ENCODE measurements at regions not wholly inside any gene's neighbourhood (a gene's known extent, or its start where the extent isn't known, plus 50 kb on each side); places are given as distances from the start of the nearest gene placed in this dataset.
"Not testable (repeated sequence)": the region's sequence is repeated elsewhere in the genome, so short reads cannot be mapped to it uniquely, and the experiment has no call there.

- DNase-seq (ENCODE audit: low spot score): no peak
These were observed 154.7 kb downstream of the BTBD3 start for GRCh38 chr20:12072221-12072953.

- DNase-seq (ENCODE audit: low spot score): no peak
These were observed 155.2 kb downstream of the BTBD3 start for GRCh38 chr20:12072954-12073264.

- DNase-seq (ENCODE audit: low spot score): no peak
These were observed 156.5 kb downstream of the BTBD3 start for GRCh38 chr20:12074111-12074655.

DNA sequence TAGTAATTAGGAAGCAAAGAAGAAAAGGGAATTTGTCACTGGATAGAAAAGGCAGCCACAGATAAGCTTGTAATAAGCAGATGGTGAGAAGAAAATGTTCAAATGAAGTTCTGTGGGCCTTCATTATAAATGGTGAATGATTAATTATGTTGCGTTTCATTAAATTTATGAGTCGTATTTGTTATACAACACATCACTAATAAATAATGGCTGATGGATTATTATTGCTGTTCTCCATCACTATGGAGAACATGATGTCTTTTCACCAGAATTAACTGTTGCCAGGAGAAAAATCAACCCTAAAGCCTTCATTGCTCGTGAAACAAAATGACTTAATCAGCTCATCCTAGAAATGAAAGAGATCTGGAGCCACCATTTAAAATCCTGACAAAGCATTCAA is 158.5 kb downstream of the BTBD3 start:
- no peak for DNase-seq (ENCODE audit: low spot score)

DNA sequence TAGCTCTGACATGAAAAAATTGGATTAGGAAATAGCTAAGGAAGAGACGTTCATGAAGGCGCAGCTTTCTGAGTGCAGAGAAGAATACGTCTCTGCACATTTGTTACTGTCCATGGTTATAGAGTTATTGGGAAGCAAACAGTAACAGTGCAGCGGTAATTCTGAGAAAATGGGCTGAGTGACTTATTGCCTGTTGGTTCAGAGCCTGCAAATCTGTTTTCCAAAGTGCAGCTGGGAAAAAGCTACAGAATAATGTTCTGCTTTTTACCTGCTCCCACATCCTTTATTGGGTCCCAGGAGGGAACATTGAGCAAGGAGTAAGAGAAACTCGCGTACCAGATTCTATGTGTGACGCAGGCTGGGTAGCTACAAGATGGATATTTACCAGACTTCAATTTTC is 160.2 kb downstream of the BTBD3 start:
- no peak for DNase-seq (ENCODE audit: low spot score)

DNA sequence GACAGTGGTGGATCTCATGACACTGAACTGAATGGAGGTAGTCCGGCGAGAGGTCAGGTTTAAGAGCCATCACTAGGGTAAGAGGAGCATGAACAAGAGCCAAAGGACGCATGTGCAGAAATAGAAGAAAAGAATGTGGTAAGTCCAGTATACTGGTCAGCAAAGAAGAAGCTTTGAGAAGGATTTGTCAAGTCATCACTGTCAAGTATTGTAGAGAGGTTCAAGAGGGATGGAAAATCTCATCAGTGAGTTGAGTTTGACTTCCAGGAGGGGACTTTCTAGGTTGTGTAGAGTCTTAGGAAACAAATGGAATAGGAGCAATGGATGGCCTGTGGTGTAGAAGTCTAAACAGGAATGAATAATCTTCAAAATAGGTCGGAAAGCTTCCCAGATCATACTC is 161.8 kb downstream of the BTBD3 start:
- no peak for DNase-seq (ENCODE audit: low spot score)

GRCh38 chr20:12083269-12083668 is 165.6 kb downstream of the BTBD3 start:
- DNase-seq (ENCODE audit: low spot score): no peak

- DNase-seq (ENCODE audit: low spot score): no peak
These were observed 166.8 kb downstream of the BTBD3 start for GRCh38 chr20:12084482-12084881.

GRCh38 chr20:12086359-12086758 is 168.7 kb downstream of the BTBD3 start:
- DNase-seq (ENCODE audit: low spot score): peak; percentile 52

- peak; percentile 91 for DNase-seq (ENCODE audit: low spot score)
These were observed 173.2 kb downstream of the BTBD3 start for GRCh38 chr20:12090920-12091319.

DNA sequence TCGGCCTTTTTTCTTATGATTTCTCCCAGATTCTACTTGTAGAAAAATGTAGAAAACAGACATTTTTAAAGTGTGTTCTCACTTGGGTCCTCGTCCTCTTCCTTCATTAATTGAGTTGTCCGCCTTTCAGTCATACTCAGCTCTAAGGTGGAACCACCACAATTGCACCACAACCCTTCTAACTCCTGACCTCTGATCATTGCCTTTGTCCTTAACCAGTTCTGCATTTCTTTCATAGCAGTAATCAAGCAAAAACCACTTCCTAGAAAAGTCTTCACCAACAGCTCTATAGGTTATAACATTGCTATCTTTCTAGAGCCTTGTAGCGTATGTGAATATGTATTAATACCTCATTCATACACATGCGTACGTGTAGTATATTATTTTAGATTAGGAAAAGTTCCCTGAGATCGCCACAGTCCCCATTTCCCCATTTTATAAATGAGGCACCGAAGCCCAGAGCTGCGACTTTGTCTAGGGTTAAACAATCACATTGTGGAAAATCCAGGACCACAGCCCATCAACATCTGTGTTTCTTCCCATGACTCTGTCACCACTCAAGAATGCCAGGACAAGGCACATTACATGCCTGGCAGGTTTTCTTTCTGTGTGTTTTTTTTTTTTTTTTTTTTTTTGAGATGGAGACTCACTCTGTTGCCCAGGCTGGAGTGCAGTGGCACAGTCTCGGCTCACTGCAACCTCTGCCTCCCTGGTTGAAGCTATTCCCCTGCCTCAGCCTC is 175.5 kb downstream of the BTBD3 start:
- no peak for DNase-seq (ENCODE audit: low spot score)

DNA sequence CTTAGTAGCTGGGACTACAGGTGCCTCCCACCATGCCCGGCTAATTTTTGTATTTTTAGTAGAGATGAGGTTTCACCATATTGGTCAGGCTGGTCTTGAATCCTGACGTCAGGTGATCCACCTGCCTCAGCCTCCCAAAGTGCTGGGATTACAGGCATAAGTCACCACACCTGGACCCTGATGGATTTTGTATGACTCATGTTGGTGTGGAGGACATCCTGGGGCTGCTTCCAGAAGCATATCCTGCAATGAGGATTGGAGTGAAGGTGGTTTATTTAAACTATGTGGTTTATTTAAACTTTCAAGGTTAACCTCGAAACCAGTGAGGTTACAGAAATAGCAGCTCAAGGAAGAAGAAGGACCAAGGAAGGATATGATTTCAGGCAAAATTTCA is 176.1 kb downstream of the BTBD3 start:
- not testable (repeated sequence) for DNase-seq (ENCODE audit: low spot score)

DNA sequence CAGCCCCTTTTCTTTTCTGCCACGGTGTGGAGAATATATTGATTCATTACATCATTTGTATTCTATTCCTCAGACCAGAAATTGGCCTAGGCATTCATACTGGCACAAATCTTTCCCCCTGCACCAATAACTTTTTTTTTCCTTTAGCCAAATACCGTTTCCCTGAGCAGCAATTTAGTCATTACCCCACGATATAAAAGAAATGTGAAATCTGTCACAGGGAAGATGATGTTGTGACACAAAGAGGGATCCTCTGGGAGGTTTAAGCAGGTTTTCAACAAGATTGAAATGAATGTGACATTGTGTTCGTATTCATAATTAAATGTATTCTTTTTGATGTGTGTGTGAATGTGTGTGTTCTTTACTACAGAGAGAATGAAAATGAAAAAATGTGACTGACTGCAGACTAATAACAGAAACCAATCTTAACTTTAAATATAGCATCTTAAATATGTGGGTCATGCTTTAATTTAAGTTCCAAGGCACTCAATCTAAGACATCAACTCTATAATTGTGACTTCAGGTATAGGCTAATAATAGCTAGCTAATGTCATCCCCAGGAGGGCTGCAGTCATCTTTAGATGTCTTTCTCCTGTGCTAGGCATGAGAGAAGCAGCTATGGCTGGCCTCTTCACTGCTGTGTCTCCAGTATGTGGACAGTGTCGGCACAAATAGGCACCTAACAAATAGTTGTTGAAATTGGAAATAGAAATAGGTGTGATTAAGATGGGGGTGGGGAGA is 177.7 kb downstream of the BTBD3 start:
- DNase-seq (ENCODE audit: low spot score): no peak

DNA sequence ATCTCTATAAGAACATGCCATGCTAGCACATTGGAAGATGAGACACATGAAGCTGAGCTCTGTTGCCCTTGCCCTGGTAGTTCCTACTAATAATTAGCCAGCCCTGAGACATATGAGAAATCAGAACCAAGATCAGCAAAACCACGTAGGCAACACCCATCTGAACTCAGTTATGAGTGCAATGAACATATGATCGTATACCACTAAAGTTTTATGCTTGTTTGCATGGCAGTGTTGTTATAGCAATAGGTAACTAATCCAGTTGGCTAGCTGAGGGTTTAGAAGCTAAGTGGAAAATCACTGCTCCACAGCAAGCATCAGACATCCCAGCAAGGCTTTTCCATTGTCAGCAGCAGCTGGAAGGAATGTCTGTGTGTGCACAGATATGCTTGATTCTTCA is 180.7 kb downstream of the BTBD3 start:
- DNase-seq (ENCODE audit: low spot score): no peak

DNA sequence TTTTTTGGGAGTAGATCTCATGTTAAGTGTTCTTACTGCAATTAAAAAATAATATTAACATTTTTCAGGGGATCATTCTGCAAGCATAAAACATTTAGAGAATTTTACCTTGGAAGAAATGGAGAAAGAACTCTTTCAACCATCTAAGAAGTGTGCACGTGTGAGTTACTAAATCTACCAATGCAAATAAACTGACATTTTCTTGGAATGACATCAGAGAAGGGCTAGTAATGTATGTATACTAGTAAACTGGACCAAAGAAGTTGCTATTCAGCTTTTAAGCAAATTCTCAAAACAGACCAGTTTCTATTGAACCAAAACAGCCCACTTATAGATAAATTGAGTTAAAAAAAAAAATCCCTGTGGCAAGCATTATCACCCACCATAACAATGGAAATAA is 191.2 kb downstream of the BTBD3 start:
- no peak for DNase-seq (ENCODE audit: low spot score)

DNA sequence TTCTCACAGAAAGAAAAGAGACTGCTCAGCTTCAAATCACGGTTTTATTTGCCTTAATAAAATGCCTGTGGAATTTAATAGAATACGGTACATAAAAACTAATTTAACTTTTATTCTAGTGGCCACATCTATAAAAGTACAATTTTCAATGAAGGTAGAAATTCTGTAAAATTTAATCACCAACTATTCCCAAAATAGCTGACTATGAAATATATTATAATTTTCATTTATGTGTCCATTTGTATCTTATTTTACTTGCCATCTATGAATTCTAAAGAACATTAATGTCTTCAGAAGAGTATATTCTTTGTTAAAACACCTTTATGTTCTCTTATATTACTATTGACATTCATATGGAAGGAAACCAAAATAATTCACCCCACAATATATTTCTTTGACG is 192.6 kb downstream of the BTBD3 start:
- DNase-seq (ENCODE audit: low spot score): no peak

GRCh38 chr20:12110711-12111110 is 193.0 kb downstream of the BTBD3 start:
- no peak for DNase-seq (ENCODE audit: low spot score)

DNA sequence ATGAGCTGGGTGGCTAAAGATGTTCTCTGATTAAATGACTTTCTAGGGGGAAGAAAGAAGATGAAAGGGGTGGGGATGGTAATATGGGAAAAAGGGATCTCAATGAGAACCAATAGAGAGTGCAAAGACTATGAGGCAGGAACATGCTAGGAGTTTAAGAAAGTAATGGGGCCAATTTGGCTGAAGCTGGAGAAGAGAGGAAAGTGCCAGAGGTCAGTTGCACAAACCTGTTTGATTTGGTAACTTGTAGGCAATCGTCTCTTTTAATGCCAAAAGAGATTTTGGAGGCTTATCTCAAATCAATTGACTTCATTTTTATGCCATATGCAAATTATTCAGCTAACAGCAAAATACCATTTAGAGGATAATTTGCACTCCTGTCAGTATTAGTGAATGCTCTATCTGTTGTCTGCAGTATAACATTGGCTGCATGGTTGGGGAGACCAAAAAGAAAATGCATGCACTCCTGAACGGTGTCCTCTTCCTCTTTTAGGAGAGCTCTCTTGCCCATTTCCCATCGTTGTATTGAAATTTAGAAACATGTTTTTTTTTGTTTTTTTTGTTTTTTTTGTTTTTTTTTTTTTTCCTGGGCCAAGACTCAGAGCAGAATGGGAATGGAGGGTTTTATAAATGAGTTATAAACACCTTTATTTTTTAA is 193.9 kb downstream of the BTBD3 start:
- no peak for DNase-seq (ENCODE audit: low spot score)

DNA sequence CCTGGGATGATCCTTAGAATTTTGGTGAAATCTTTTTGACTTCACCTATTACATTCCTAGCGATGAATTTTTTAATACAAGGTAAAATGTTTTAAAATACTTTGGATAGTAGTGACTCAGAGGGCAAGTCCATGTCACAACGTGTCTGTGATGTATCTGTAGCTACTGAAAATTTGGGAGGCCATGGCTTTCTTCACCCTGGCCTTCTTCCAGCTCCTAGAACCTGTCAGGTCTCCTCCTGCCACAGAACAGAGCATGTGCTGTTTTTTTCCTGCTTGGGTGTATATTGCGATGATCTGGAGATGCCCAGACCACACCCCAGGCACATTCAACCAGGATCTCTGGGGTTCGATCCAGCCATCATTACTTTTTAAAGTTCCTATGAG is 194.4 kb downstream of the BTBD3 start:
- no peak for DNase-seq (ENCODE audit: low spot score)

GRCh38 chr20:12112665-12113064 is 195.0 kb downstream of the BTBD3 start:
- no peak for DNase-seq (ENCODE audit: low spot score)

DNA sequence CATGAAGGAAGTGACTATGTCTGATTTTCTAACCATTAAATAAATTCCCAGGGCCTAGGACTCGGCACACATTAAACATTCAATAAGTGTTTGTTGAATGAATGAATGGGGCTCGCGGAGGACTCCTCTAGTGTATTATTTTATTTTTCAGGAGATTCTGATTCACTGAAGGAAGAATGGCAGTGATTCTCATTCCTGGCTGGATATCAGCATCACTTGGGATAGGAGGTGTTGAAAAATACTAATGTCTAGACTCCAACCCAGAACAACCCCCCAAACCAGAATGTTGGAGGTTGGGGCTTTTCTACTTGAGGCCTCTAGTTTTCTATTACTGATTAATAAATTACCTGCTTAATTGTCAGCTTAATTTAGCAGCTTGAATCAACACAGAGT is 195.4 kb downstream of the BTBD3 start:
- DNase-seq (ENCODE audit: low spot score): no peak
